GM12878 (cell line): ENCODE measurements at regions not wholly inside any gene's neighbourhood (a gene's known extent, or its start where the extent isn't known, plus 50 kb on each side); places are given as distances from the start of the nearest gene placed in this dataset.

ENCODE experiments used
- ATAC-seq: fragments of 200-7000 bp; cut with Tn5 transposase; 3 replicates; pipeline ENCODE4 v1.9.1; 2020; ENCODE audit warnings: mild to moderate bottlenecking, moderate library complexity
- BruUV-seq: library from RNA; stranded (reverse); fragments of 400-500 nt; replicated peaks from 2 replicates; lab custom pipeline; 2021; lab: Mats Ljungman, UMichigan
- CTCF ChIA-PET: fragments of 300-600 bp; sonication (Branson Sonifier 250); formaldehyde crosslinking; extraction: SDS; loops from one replicate; lab custom pipeline; 2021; ENCODE audit warnings: inconsistent platforms; lab: Yijun Ruan, JAX
- POLR2A ChIA-PET: fragments of 350-600 bp; formaldehyde crosslinking; extraction: SDS; loops from one replicate; lab custom pipeline; 2021; ENCODE audit warnings: inconsistent platforms; lab: Charles Lee
- RAD21 ChIA-PET: fragments of 300-600 bp; sonication (Branson Sonifier 250); formaldehyde crosslinking; loops from one replicate; lab custom pipeline; 2023; ENCODE audit warnings: antibody characterized with exemption; ENCODE audit not compliant: unreplicated experiment; lab: Charles Lee
- SMC1A ChIA-PET: fragments of 300-600 bp; sonication (Branson Sonifier 250); formaldehyde crosslinking; loops from one replicate; lab custom pipeline; 2023; ENCODE audit not compliant: unreplicated experiment, uncharacterized antibody; lab: Charles Lee
- DNase-seq: peaks from one replicate; pipeline ENCODE4 v3.0.0-alpha.2; 2011; ENCODE audit warnings: low read depth, low spot score
- FAIRE-seq: peaks from 3 replicates; lab custom pipeline; 2011; peaks lifted over from hg19 to GRCh38; lab: Jason Lieb, UNC
- H2AFZ ChIP-seq: 2 replicates; pipeline ENCODE4 v1.6.0; 2011; ENCODE audit warnings: low read depth, low read length, control low read depth; ENCODE audit not compliant: control insufficient read depth
- H3K27ac ChIP-seq: 2 replicates; pipeline ENCODE4 v1.5.1; 2011; ENCODE audit warnings: control low read depth; ENCODE audit not compliant: control insufficient read depth, insufficient read depth
- H3K27me3 ChIP-seq, 2 experiments: replicated peaks in 1 of 2; 2 replicates each; pipeline versions ENCODE4 v1.6.0 to v1.6.1; 2011; ENCODE audit warnings: low read length in 1 of 2; ENCODE audit not compliant: control insufficient read depth in 2 of 2, insufficient read depth in 2 of 2
- H3K36me3 ChIP-seq, 2 experiments: 2 replicates each; pipeline ENCODE4 v1.5.1; 2011; ENCODE audit warnings: low read length in 1 of 2; ENCODE audit not compliant: control insufficient read depth in 2 of 2, insufficient read depth in 2 of 2
- H3K4me1 ChIP-seq: 2 replicates; pipeline ENCODE4 v1.6.1; 2011; ENCODE audit warnings: mild to moderate bottlenecking, low read length, moderate library complexity, mixed read lengths; ENCODE audit not compliant: control insufficient read depth, insufficient read depth
- H3K4me2 ChIP-seq: 2 replicates; pipeline ENCODE4 v1.6.0; 2011; ENCODE audit warnings: control low read depth; ENCODE audit not compliant: control insufficient read depth, insufficient read depth
- H3K4me3 ChIP-seq: fragments of 200-600 bp; sonication (generic); 2 replicates; pipeline ENCODE4 v1.5.1; 2016
- H3K79me2 ChIP-seq: 2 replicates; pipeline ENCODE4 v1.6.0; 2011; ENCODE audit warnings: low read length; ENCODE audit not compliant: control insufficient read depth, insufficient read depth
- H3K9ac ChIP-seq: 2 replicates; pipeline ENCODE4 v1.8.0; 2011; ENCODE audit warnings: low read length, control low read depth, mixed read lengths; ENCODE audit not compliant: control insufficient read depth, insufficient read depth
- H3K9me3 ChIP-seq: replicated peaks from 3 replicates; pipeline ENCODE4 v1.5.1; 2011; ENCODE audit warnings: mild to moderate bottlenecking, low read length; ENCODE audit not compliant: control insufficient read depth, insufficient read depth
- H4K20me1 ChIP-seq: 2 replicates; pipeline ENCODE4 v1.6.0; 2011; ENCODE audit not compliant: control insufficient read depth, insufficient read depth
- ATF2 ChIP-seq: IDR thresholded peaks from 2 replicates; pipeline ENCODE4 v1.6.1; 2012; ENCODE audit warnings: low read length, inconsistent platforms
- ATF7 ChIP-seq: fragments of 450-650 bp; IDR thresholded peaks from 2 replicates; pipeline ENCODE4 v1.6.1; 2016; ENCODE audit warnings: low read depth, mild to moderate bottlenecking
- CREM ChIP-seq: IDR thresholded peaks from 2 replicates; pipeline ENCODE4 v1.6.1; 2014; ENCODE audit warnings: antibody characterized with exemption, low read depth
- MEF2B ChIP-seq: fragments of 450-650 bp; IDR thresholded peaks from 2 replicates; pipeline ENCODE4 v1.6.1; 2018; ENCODE audit warnings: mild to moderate bottlenecking, moderate library complexity; ENCODE audit not compliant: partially characterized antibody, poor library complexity, severe bottlenecking
- MTA2 ChIP-seq: fragments of 450-650 bp; IDR thresholded peaks from 2 replicates; pipeline ENCODE4 v1.6.1; 2016; ENCODE audit warnings: low read depth, mild to moderate bottlenecking, moderate library complexity
- NFYB ChIP-seq: IDR thresholded peaks from 2 replicates; pipeline ENCODE4 v1.6.1; 2011; ENCODE audit warnings: low read depth, mild to moderate bottlenecking, low read length, improper control_type of control experiment, moderate library complexity; ENCODE audit not compliant: insufficient read depth
- PML ChIP-seq: IDR thresholded peaks from 2 replicates; pipeline ENCODE4 v1.6.1; 2012; ENCODE audit warnings: low read length, inconsistent platforms
- POLR2A ChIP-seq: IDR thresholded peaks from 2 replicates; pipeline ENCODE4 v1.6.1; 2011; ENCODE audit warnings: low read depth, mild to moderate bottlenecking, low read length
- RAD21 ChIP-seq: IDR thresholded peaks from 2 replicates; pipeline ENCODE4 v1.6.1; 2011; ENCODE audit warnings: mild to moderate bottlenecking, low read depth, low read length, moderate library complexity; ENCODE audit not compliant: insufficient read depth
- RELA ChIP-seq: fragments of 450-650 bp; IDR thresholded peaks from 2 replicates; pipeline ENCODE4 v1.8.0; 2014; ENCODE audit warnings: borderline replicate concordance; ENCODE audit not compliant: partially characterized antibody
- STAT1 ChIP-seq: fragments of 450-650 bp; conservative IDR thresholded peaks from 2 replicates; pipeline ENCODE4 v1.6.1; 2014; ENCODE audit warnings: antibody characterized with exemption, mild to moderate bottlenecking
- STAT3 ChIP-seq: IDR thresholded peaks from 2 replicates; pipeline ENCODE4 v1.6.1; 2011; ENCODE audit warnings: low read depth, low read length, improper control_type of control experiment
- TARDBP ChIP-seq: IDR thresholded peaks from 2 replicates; pipeline ENCODE4 v1.6.1; 2016; ENCODE audit warnings: borderline replicate concordance
- YBX1 ChIP-seq: fragments of 450-650 bp; IDR thresholded peaks from 2 replicates; pipeline ENCODE4 v1.6.1; 2016; ENCODE audit warnings: antibody characterized with exemption
- ZBED1 ChIP-seq: IDR thresholded peaks from 2 replicates; pipeline ENCODE4 v1.6.1; 2016; ENCODE audit warnings: borderline replicate concordance
- ZNF622 ChIP-seq: fragments of 450-650 bp; IDR thresholded peaks from 2 replicates; pipeline ENCODE4 v1.6.1; 2017; ENCODE audit warnings: mild to moderate bottlenecking, inconsistent platforms
- WGBS: methylation state at CpG from one replicate; pipeline ENCODE4 v1.1.6; 2016; ENCODE audit warnings: low lambda C conversion rate; ENCODE audit not compliant: insufficient replicate concordance, insufficient coverage; ENCODE audit errors: missing lambda C conversion rate; 5-methylcytosine and 5-hydroxymethylcytosine counted together
- in situ Hi-C: fragments of 300-500 bp; cut with MboI; formaldehyde crosslinking; loops from 9 replicates; pipeline ENCODE4 v1.14.3; 2018; ENCODE audit warnings: mixed read lengths
- intact Hi-C: fragments of 100-400 bp; cut with micrococcal nuclease; formaldehyde crosslinking; loops from one replicate; pipeline ENCODE4 v1.14.2; 2022; ENCODE audit not compliant: unreplicated experiment

DNA sequence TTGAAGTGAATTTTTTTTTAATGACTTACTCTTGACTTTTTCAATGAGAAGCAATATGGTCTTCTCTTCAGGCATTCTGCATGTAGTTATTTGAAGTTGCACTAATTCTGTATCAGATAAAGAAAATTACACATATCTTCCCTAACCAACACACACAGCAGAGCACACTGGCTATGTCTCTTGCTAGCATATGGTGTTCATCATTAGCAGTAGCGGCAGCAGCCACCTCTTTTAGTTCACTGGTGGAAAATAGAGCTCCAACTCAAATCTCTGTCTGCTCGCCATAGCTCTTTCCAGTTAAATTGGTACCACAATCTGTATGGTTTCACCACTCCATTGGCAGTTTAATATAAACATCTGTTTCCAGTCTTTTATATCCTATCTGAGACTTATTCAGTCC lies 278.1 kb upstream of the ZEB2 start (continued):
- no peak for TF ChIP-seq STAT1
- TF ChIP-seq, all 136 proteins: peak for 0

GRCh38 chr2:144796936-144797335 lies 277.0 kb upstream of the ZEB2 start:
- BruUV-seq = no TSS peak
- ChIA-PET POLR2A (no interaction called here), CTCF (no interaction called here)
- DNase-seq = no peak
- Histone ChIP-seq H3K4me1 (no peaks in the 10 kb centered on the region), H4K20me1 (no peaks in the 10 kb centered on the region), H3K27me3 (no peaks in the 10 kb centered on the region), H2AFZ (no peak overlapping the region)
- intact Hi-C loops = no loop called here
- TF ChIP-seq NFYB (no peak), ZNF622 (no peak), POLR2A (no peak), ATF7 (no peak), PML (no peak), MEF2B (no peak), MTA2 (no peak), RAD21 (no peak), ZBED1 (no peak), STAT3 (no peak), TARDBP (no peak), RELA (no peak), YBX1 (no peak), ATF2 (no peak), CREM (no peak)
- TF ChIP-seq, all 136 proteins: peak for 0
- RAD21 ChIA-PET = no interaction called here
- 69% methylated on average over 3 of the region's 3 CpGs for WGBS
- FAIRE-seq = no peak
- no peaks in the 10 kb centered on the region for H3K36me3 ChIP-seq
- H3K27ac ChIP-seq = no peak overlapping the region
- no peaks in the 10 kb centered on the region for H3K9me3 ChIP-seq
- in situ Hi-C loops = no loop called here
- no peak overlapping the region for H3K9ac ChIP-seq
- SMC1A ChIA-PET = interaction anchor here (0.6 kb wide), 1 partner anchor 210 kb away, joined by 3 read pairs; no protein-coding TSS in a partner anchor
- H3K4me3 ChIP-seq = no peak overlapping the region
- no peaks in the 10 kb centered on the region for H3K79me2 ChIP-seq
- H3K4me2 ChIP-seq = no peak overlapping the region
- no peak for ATAC-seq
